OCI-M2 (cell line): ENCODE measurements at regions not wholly inside any gene's neighbourhood (a gene's known extent, or its start where the extent isn't known, plus 50 kb on each side); places are given as distances from the start of the nearest gene placed in this dataset.

Source experiments
- DNase-seq: peaks from one replicate; lab custom pipeline; 2025; ENCODE audit not compliant: unreplicated experiment; lab: John Stamatoyannopoulos, UW

- DNase-seq, result no peak
These were observed 55.2 kb upstream of the RBM24 start for GRCh38 chr6:17225767-17226630.

- DNase-seq, result no peak
These were observed 54.4 kb upstream of the RBM24 start for GRCh38 chr6:17226786-17227233.

- DNase-seq, result no peak
These were observed 53.8 kb upstream of the RBM24 start for GRCh38 chr6:17227403-17227802.
